ENCODE measurements at regions not wholly inside any gene's neighbourhood (a gene's known extent, or its start where the extent isn't known, plus 50 kb on each side); places are given as distances from the start of the nearest gene placed in this dataset.

GRCh38 chr15:69934607-69935006, 163.1 kb downstream of the TLE3 start:
- Histone ChIP-seq H3K4me2 (ENCODE audit: extremely low read depth, insufficient read depth, low read length) (no peak overlapping the region), H3K4me3 (replicated peaks in 1 of 4; ENCODE audit: control extremely low read depth in 1 of 4, insufficient read depth in 1 of 4, low read depth in 3 of 4, low read length in 4 of 4) (no peak overlapping the region), H4K20me1 (ENCODE audit: control insufficient read depth, extremely low read depth, insufficient read depth, low read length) (no peaks in the 10 kb centered on the region), H2AFZ (ENCODE audit: low read length) (no peak overlapping the region), H3K79me2 (ENCODE audit: control insufficient read depth, insufficient read depth, low read length) (no peaks in the 10 kb centered on the region), H3K36me3 (ENCODE audit: control insufficient read depth, insufficient read depth, low read length) (no peaks in the 10 kb centered on the region), H3K9ac (ENCODE audit: insufficient read depth, low read length) (no peak overlapping the region), H3K9me3 (ENCODE audit: control insufficient read depth, insufficient read depth, low read depth, low read length) (no peaks in the 10 kb centered on the region), H3K4me1 (ENCODE audit: control insufficient read depth, extremely low read depth, insufficient read depth, low read length) (no peaks in the 10 kb centered on the region), H3K27me3 (ENCODE audit: control insufficient read depth, insufficient read depth, low read length) (peaks cover 3% of the 10 kb centered on the region), H3K27ac (ENCODE audit: insufficient read depth, low read length) (no peak overlapping the region)
- DNase-seq (ENCODE audit: low read depth in 2 of 2), result no peak
- TF ChIP-seq CTCF (conservative IDR thresholded peaks at IDR 0.05 in 1 of 2, IDR thresholded peaks at IDR 0.05 in 1 of 2; ENCODE audit: low read depth in 1 of 2, low read length in 2 of 2) (no peak), EZH2 (IDR thresholded peaks at IDR 0.05; ENCODE audit: low read length, missing control alignments) (no peak)

- Histone ChIP-seq H3K4me1 (ENCODE audit: control insufficient read depth, extremely low read depth, insufficient read depth, low read length) (no peaks in the 10 kb centered on the region), H3K9ac (ENCODE audit: insufficient read depth, low read length) (no peak overlapping the region), H3K27ac (ENCODE audit: insufficient read depth, low read length) (no peak overlapping the region), H4K20me1 (ENCODE audit: control insufficient read depth, extremely low read depth, insufficient read depth, low read length) (no peaks in the 10 kb centered on the region), H3K9me3 (ENCODE audit: control insufficient read depth, insufficient read depth, low read depth, low read length) (no peaks in the 10 kb centered on the region), H3K4me2 (ENCODE audit: extremely low read depth, insufficient read depth, low read length) (no peak overlapping the region), H3K4me3 (replicated peaks in 1 of 4; ENCODE audit: control extremely low read depth in 1 of 4, insufficient read depth in 1 of 4, low read depth in 3 of 4, low read length in 4 of 4) (no peak overlapping the region), H3K36me3 (ENCODE audit: control insufficient read depth, insufficient read depth, low read length) (no peaks in the 10 kb centered on the region), H2AFZ (ENCODE audit: low read length) (no peak overlapping the region), H3K27me3 (ENCODE audit: control insufficient read depth, insufficient read depth, low read length) (peaks cover 2% of the 10 kb centered on the region), H3K79me2 (ENCODE audit: control insufficient read depth, insufficient read depth, low read length) (no peaks in the 10 kb centered on the region)
- no peak for TF ChIP-seq CTCF (conservative IDR thresholded peaks at IDR 0.05 in 1 of 2, IDR thresholded peaks at IDR 0.05 in 1 of 2; ENCODE audit: low read depth in 1 of 2, low read length in 2 of 2)
- no peak for TF ChIP-seq EZH2 (IDR thresholded peaks at IDR 0.05; ENCODE audit: low read length, missing control alignments)
- peak in 1 of 2 donors; percentile 22 for DNase-seq (ENCODE audit: low read depth in 2 of 2)
Observed at GRCh38 chr15:69939513-69940440, 157.9 kb downstream of the TLE3 start.

GRCh38 chr15:69940441-69941300, 157.0 kb downstream of the TLE3 start:
- TF ChIP-seq EZH2 (IDR thresholded peaks at IDR 0.05; ENCODE audit: low read length, missing control alignments) (no peak), CTCF (conservative IDR thresholded peaks at IDR 0.05 in 1 of 2, IDR thresholded peaks at IDR 0.05 in 1 of 2; ENCODE audit: low read depth in 1 of 2, low read length in 2 of 2) (no peak)
- H3K4me1 ChIP-seq (ENCODE audit: control insufficient read depth, extremely low read depth, insufficient read depth, low read length), result no peaks in the 10 kb centered on the region
- H3K4me2 ChIP-seq (ENCODE audit: extremely low read depth, insufficient read depth, low read length), result no peak overlapping the region
- DNase-seq (ENCODE audit: low read depth in 2 of 2), result no peak
- H3K36me3 ChIP-seq (ENCODE audit: control insufficient read depth, insufficient read depth, low read length), result no peaks in the 10 kb centered on the region
- no peak overlapping the region for H3K9ac ChIP-seq (ENCODE audit: insufficient read depth, low read length)
- H3K27me3 ChIP-seq (ENCODE audit: control insufficient read depth, insufficient read depth, low read length), result no peaks in the 10 kb centered on the region
- no peak overlapping the region for H2AFZ ChIP-seq (ENCODE audit: low read length)
- H3K9me3 ChIP-seq (ENCODE audit: control insufficient read depth, insufficient read depth, low read depth, low read length), result no peaks in the 10 kb centered on the region
- H3K79me2 ChIP-seq (ENCODE audit: control insufficient read depth, insufficient read depth, low read length), result no peaks in the 10 kb centered on the region
- H4K20me1 ChIP-seq (ENCODE audit: control insufficient read depth, extremely low read depth, insufficient read depth, low read length), result no peaks in the 10 kb centered on the region
- H3K27ac ChIP-seq (ENCODE audit: insufficient read depth, low read length), result no peak overlapping the region
- H3K4me3 ChIP-seq (replicated peaks in 1 of 4; ENCODE audit: control extremely low read depth in 1 of 4, insufficient read depth in 1 of 4, low read depth in 3 of 4, low read length in 4 of 4), result no peak overlapping the region
